WTC11 (cell line): ENCODE measurements at regions not wholly inside any gene's neighbourhood (a gene's known extent, or its start where the extent isn't known, plus 50 kb on each side); places are given as distances from the start of the nearest gene placed in this dataset.

Experiments used
- TF ChIP-seq, protein P1 (sequence below): fragments of 200-600 bp; IDR thresholded peaks from 2 replicates; pipeline ENCODE4 v1.8.0; 2022; ENCODE audit warnings: antibody characterized with exemption
- TF ChIP-seq, protein P2 (sequence below): sonication (generic); formaldehyde crosslinking; conservative IDR thresholded peaks from 2 replicates; pipeline ENCODE4 v1.8.1; 2022; ENCODE audit warnings: mild to moderate bottlenecking, missing genetic modification reagents

DNA sequence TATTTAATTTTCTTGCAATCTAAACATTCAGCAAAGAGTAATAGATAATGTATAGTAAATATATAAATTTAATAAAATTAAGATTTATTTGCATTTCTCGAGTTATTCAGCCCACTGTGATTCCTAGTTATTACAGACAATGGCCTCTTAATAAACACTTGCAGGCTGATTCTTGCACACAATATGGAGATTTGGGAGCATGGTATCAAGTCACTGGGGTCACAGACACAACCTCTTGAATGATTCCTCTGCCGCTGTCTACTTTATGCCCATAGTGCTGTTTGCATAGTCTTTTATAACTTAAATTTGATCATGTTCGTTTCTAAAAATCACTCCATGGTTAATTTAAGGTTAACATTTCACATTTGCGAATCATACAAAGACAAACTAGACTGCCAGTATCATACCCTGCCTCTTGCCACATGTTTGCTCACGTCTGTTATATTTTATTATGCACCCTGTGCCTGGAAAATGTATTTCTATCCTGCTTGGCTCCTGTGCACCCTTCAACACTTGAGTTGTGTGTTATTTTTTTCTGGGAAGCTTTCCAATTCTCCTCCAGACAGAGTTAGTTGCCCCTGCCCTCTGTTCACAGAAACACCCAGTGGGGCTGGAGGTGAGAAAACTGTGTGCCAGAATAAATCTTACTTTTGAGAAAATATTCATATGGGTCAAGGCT lies 206.3 kb upstream of the ROBO1 start:
- TF ChIP-seq, protein P1, sequence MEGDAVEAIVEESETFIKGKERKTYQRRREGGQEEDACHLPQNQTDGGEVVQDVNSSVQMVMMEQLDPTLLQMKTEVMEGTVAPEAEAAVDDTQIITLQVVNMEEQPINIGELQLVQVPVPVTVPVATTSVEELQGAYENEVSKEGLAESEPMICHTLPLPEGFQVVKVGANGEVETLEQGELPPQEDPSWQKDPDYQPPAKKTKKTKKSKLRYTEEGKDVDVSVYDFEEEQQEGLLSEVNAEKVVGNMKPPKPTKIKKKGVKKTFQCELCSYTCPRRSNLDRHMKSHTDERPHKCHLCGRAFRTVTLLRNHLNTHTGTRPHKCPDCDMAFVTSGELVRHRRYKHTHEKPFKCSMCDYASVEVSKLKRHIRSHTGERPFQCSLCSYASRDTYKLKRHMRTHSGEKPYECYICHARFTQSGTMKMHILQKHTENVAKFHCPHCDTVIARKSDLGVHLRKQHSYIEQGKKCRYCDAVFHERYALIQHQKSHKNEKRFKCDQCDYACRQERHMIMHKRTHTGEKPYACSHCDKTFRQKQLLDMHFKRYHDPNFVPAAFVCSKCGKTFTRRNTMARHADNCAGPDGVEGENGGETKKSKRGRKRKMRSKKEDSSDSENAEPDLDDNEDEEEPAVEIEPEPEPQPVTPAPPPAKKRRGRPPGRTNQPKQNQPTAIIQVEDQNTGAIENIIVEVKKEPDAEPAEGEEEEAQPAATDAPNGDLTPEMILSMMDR: no peak
- TF ChIP-seq, protein P2, sequence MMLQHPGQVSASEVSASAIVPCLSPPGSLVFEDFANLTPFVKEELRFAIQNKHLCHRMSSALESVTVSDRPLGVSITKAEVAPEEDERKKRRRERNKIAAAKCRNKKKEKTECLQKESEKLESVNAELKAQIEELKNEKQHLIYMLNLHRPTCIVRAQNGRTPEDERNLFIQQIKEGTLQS (CRISPR knock-in tag): no peak
